CD4-positive, CD25-positive, alpha-beta regulatory T cell (primary cell): ENCODE measurements at regions not wholly inside any gene's neighbourhood (a gene's known extent, or its start where the extent isn't known, plus 50 kb on each side); places are given as distances from the start of the nearest gene placed in this dataset.
"Not testable (repeated sequence)": the region's sequence is repeated elsewhere in the genome, so short reads cannot be mapped to it uniquely, and the experiment has no call there.

Source experiments
- ATAC-seq, 2 donors: fragments of 150-1000 bp; cut with Tn5 transposase; one replicate each; pipeline ENCODE4 v1.10.0; 2021; ENCODE audit warnings: low read depth in 2 of 2, moderate number of reproducible peaks in 2 of 2, moderate library complexity in 1 of 2
- DNase-seq, 3 donors: peaks; one replicate each; pipeline versions ENCODE4 v3.0.0 to v3.0.0-alpha.2; 2012 to 2022; ENCODE audit warnings: mixed read lengths in 1 of 3
- H3K27ac ChIP-seq: one replicate; pipeline ENCODE4 v1.7.0; 2013; ENCODE audit warnings: mild to moderate bottlenecking, low read length; ENCODE audit not compliant: insufficient read depth, poor library complexity, severe bottlenecking
- H3K27me3 ChIP-seq: one replicate; pipeline ENCODE4 v1.7.0; 2013; ENCODE audit warnings: low read length; ENCODE audit not compliant: control insufficient read depth, insufficient read depth
- H3K36me3 ChIP-seq: one replicate; pipeline ENCODE4 v1.7.0; 2013; ENCODE audit warnings: mild to moderate bottlenecking, low read length, moderate library complexity; ENCODE audit not compliant: control insufficient read depth, insufficient read depth
- H3K4me1 ChIP-seq: 2 replicates; pipeline ENCODE4 v1.7.0; 2013; ENCODE audit warnings: mild to moderate bottlenecking, low read length; ENCODE audit not compliant: insufficient read depth, control insufficient read depth, poor library complexity, severe bottlenecking
- H3K4me3 ChIP-seq: one replicate; pipeline ENCODE4 v1.7.0; 2013; ENCODE audit warnings: low read depth, mild to moderate bottlenecking, low read length, moderate library complexity
- H3K9me3 ChIP-seq, 2 experiments: 1 replicate in 1 of 2; 2 replicates in 1 of 2; pipeline ENCODE4 v1.7.0; 2013; ENCODE audit warnings: low read length in 2 of 2, mild to moderate bottlenecking in 1 of 2, moderate library complexity in 1 of 2; ENCODE audit not compliant: control insufficient read depth in 2 of 2
- H3K27ac Mint-ChIP-seq, 3 donors: one replicate each; pipeline ENCODE4 v1.8.0; 2020 to 2022; ENCODE audit warnings: mild to moderate bottlenecking in 3 of 3, mixed read lengths in 3 of 3, moderate library complexity in 2 of 3
- H3K27me3 Mint-ChIP-seq: one replicate; pipeline ENCODE4 v1.8.0; 2022; ENCODE audit warnings: mild to moderate bottlenecking, mixed read lengths
- H3K36me3 Mint-ChIP-seq: one replicate; pipeline ENCODE4 v1.8.0; 2020; ENCODE audit warnings: mixed read lengths
- H3K4me1 Mint-ChIP-seq, 4 donors: one replicate each; pipeline ENCODE4 v1.8.0; 2020 to 2022; ENCODE audit warnings: mixed read lengths in 4 of 4, mild to moderate bottlenecking in 1 of 4
- H3K4me3 Mint-ChIP-seq, 4 donors: one replicate each; pipeline ENCODE4 v1.8.0; 2020 to 2022; ENCODE audit warnings: mild to moderate bottlenecking in 4 of 4, mixed read lengths in 4 of 4, moderate library complexity in 3 of 4
- H3K9me3 Mint-ChIP-seq, 7 donors: one replicate each; pipeline ENCODE4 v1.8.0; 2020 to 2022; ENCODE audit warnings: mixed read lengths in 7 of 7, mild to moderate bottlenecking in 3 of 7, moderate library complexity in 2 of 7

DNA sequence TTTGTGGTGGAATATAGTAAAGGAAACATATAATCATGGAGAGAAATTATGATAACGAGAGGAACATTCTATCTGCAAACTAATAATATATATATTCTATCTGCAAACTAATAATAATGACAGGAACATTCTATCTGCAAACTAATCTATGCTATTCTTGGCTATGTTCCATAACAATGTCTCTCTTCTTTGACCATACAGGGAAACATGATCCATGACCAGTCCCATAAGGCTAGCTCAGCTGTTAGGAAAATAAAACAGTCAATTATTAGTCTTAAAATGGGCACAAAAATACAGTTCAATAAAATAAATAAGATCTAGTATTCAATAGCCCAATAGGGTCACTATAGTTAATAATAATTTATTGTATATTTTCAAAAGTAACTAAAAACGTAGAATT is 707.8 kb upstream of the PCDH20 start:
- H3K4me3 Mint-ChIP-seq, result no peak overlapping the region
- H3K27me3 ChIP-seq, result no peaks in the 10 kb centered on the region
- peaks cover 0 to 4% (median 0%) of the 10 kb centered on the region in 4 donors for H3K4me1 Mint-ChIP-seq
- no peaks in the 10 kb centered on the region for H3K4me1 ChIP-seq
- ATAC-seq (no peak), DNase-seq (no peak)
- no peaks in the 10 kb centered on the region for H3K27me3 Mint-ChIP-seq
- no peaks in the 10 kb centered on the region for H3K36me3 ChIP-seq
- peaks cover 0 to 3% (median 1%) of the 10 kb centered on the region in 7 donors for H3K9me3 Mint-ChIP-seq
- H3K4me3 ChIP-seq, result no peak overlapping the region
- no peaks in the 10 kb centered on the region for H3K9me3 ChIP-seq
- no peak overlapping the region for H3K27ac Mint-ChIP-seq
- H3K27ac ChIP-seq, result no peak overlapping the region
- H3K36me3 Mint-ChIP-seq, result no peaks in the 10 kb centered on the region

DNA sequence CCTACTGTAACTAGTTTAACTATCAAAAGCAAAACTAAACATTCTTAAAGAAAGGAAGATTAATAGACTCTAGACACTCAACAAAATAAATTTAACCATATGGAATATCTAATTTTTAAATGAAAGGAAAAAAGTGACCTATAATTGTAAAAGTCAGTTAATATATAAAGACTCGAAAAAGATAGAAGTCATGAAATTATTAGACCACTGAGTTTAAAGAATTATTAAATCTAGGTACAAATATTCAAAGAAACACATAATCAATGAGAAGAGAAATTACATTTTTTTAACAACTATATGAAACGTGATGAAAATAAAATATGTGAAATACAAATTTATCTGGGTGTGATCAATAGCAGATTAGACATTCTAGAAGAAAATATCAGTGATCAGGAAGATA is 706.8 kb upstream of the PCDH20 start:
- ATAC-seq, result no peak
- no peak for DNase-seq
- Histone ChIP-seq H3K27ac (no peak overlapping the region), H3K4me3 (no peak overlapping the region), H3K9me3 (no peaks in the 10 kb centered on the region), H3K36me3 (no peaks in the 10 kb centered on the region), H3K4me1 (no peaks in the 10 kb centered on the region), H3K27me3 (no peaks in the 10 kb centered on the region)
- Mint-ChIP-seq H3K27ac (no peak overlapping the region), H3K36me3 (no peaks in the 10 kb centered on the region), H3K4me1 (peaks cover 0 to 4% (median 0%) of the 10 kb centered on the region in 4 donors), H3K9me3 (peaks cover 0 to 3% (median 0%) of the 10 kb centered on the region in 7 donors), H3K4me3 (peak overlapping the region in 1 of 4 donors; percentile 52), H3K27me3 (no peaks in the 10 kb centered on the region)

DNA sequence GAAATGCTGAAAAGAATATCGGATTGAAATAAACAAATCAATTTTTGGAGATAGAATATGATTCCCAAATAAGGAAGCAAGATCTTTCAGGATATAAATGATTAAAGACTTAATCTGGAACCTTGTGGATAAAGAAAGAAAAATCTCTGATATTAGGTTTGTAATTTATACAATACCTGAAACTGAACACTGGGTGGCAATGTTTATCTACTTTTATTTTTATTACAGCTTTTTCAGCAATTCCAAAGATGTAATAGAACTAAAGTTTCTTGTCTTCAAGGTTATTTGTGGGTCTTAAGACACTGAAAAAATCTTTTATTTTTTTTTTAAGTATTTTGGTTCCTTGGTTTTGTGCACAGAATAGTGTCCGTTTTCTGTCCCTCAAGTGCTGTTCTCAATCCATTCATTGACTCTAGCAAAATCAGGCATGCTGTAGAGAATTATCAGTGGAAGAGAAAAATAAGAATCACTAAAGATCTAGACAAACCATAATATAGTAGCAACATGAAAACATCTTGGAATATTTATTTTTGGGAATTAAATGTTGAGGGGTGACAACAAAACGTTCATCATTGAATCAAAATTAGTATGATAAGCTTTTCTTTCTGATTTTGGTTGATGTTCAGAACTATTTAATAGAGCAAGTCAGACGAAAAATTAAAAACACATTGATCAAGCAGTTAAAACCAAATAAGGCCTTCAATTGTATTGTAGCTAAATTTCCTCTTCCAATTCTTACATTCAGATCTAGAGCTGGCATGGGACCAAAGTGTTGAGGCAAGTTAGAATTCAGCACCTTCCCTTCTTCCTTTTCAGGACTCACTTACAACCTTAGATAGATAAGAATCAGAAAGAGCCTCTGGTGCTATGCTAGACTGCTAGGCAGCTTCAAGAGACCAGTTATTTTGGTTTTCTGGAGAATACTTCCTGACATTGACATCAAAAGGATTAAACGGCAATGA is 704.4 kb upstream of the PCDH20 start:
- Histone ChIP-seq H3K27me3 (no peaks in the 10 kb centered on the region), H3K9me3 (no peaks in the 10 kb centered on the region), H3K4me3 (no peak overlapping the region), H3K36me3 (no peaks in the 10 kb centered on the region), H3K4me1 (no peaks in the 10 kb centered on the region), H3K27ac (no peak overlapping the region)
- ATAC-seq, result no peak
- Mint-ChIP-seq H3K27me3 (no peaks in the 10 kb centered on the region), H3K36me3 (no peaks in the 10 kb centered on the region), H3K9me3 (peaks cover 0 to 6% (median 2%) of the 10 kb centered on the region in 7 donors), H3K27ac (no peak overlapping the region), H3K4me1 (peaks cover 0 to 4% (median 0%) of the 10 kb centered on the region in 4 donors), H3K4me3 (no peak overlapping the region)
- DNase-seq, result no peak

DNA sequence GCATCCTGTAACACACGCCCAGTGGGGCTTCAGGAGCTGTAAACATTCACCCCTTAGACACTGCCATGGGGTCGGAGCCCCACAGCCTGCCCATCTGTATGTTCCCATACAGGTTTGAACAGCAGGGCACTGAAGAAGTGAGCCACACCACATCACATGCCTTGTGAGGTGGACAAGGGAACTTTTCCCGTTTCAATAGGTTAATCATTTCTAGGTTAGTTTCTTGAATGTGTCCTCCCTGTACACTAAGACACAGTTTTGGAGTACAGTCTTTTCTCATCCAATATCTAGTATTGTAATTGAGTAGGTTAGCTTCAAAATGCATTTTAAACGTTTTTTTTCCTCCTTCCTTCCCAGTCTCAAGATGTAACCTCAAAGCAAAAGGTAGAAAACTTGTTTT is 700.2 kb upstream of the PCDH20 start:
- H3K36me3 ChIP-seq, result no peaks in the 10 kb centered on the region
- H3K27me3 Mint-ChIP-seq, result no peaks in the 10 kb centered on the region
- ATAC-seq, result no peak
- H3K4me3 ChIP-seq, result no peak overlapping the region
- no peak overlapping the region for H3K27ac ChIP-seq
- no peaks in the 10 kb centered on the region for H3K36me3 Mint-ChIP-seq
- H3K4me1 Mint-ChIP-seq, result no peaks in the 10 kb centered on the region
- H3K9me3 ChIP-seq, result no peaks in the 10 kb centered on the region
- no peak overlapping the region for H3K4me3 Mint-ChIP-seq
- no peaks in the 10 kb centered on the region for H3K4me1 ChIP-seq
- H3K27ac Mint-ChIP-seq, result no peak overlapping the region
- no peak for DNase-seq
- no peaks in the 10 kb centered on the region for H3K27me3 ChIP-seq
- peaks cover 0 to 5% (median 0%) of the 10 kb centered on the region in 7 donors for H3K9me3 Mint-ChIP-seq

DNA sequence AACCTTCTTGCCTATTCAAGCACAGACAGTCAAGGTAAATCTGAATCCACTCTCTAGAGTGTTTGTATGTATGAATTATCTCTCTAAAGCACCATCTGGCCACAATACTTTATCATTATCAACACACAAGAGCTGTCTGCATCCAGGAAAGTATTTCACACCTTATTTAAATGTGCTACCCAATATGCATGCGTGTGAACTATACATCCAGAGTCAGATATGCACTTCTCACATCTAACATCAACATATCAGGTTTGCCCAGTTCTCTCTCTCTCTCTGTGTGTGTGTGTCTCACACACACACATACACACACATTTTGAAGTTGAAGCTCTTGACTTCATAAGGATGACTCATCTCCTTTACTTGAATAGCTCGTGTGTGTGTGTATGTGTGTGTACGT is 697.5 kb upstream of the PCDH20 start:
- Mint-ChIP-seq H3K4me1 (no peaks in the 10 kb centered on the region), H3K9me3 (peaks cover 0 to 10% (median 2%) of the 10 kb centered on the region in 7 donors), H3K27me3 (no peaks in the 10 kb centered on the region), H3K4me3 (no peak overlapping the region), H3K27ac (no peak overlapping the region), H3K36me3 (no peaks in the 10 kb centered on the region)
- no peaks in the 10 kb centered on the region for H3K36me3 ChIP-seq
- H3K4me1 ChIP-seq, result no peaks in the 10 kb centered on the region
- H3K27me3 ChIP-seq, result no peaks in the 10 kb centered on the region
- ATAC-seq (no peak), DNase-seq (no peak)
- H3K4me3 ChIP-seq, result no peak overlapping the region
- no peak overlapping the region for H3K27ac ChIP-seq
- H3K9me3 ChIP-seq, result no peaks in the 10 kb centered on the region

DNA sequence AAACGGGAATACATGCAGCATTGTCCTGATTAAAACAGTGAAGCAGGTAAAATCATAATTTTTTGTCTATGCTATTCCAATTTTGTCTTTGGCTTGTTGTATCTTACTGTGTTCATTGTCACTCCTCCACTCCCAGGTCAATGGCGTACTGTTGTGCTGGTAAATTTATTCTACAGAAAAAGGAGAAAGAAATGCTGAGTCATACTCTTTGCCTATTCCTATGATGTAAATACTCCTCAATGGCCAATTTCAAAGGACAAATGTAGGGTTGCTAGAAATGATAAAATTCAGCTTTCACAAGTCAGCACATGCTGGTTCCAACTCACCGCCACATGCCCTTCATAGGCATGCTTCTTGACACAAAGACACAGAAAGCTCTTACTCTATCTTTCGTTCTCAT is 694.4 kb upstream of the PCDH20 start:
- no peaks in the 10 kb centered on the region for H3K4me1 ChIP-seq
- no peaks in the 10 kb centered on the region for H3K36me3 ChIP-seq
- no peaks in the 10 kb centered on the region for H3K4me1 Mint-ChIP-seq
- H3K9me3 ChIP-seq, result no peaks in the 10 kb centered on the region
- DNase-seq (no peak), ATAC-seq (no peak)
- H3K27ac Mint-ChIP-seq, result no peak overlapping the region
- peaks cover 0 to 10% (median 2%) of the 10 kb centered on the region in 7 donors for H3K9me3 Mint-ChIP-seq
- no peaks in the 10 kb centered on the region for H3K36me3 Mint-ChIP-seq
- H3K27me3 Mint-ChIP-seq, result no peaks in the 10 kb centered on the region
- H3K4me3 Mint-ChIP-seq, result no peak overlapping the region
- no peak overlapping the region for H3K4me3 ChIP-seq
- H3K27me3 ChIP-seq, result no peaks in the 10 kb centered on the region
- no peak overlapping the region for H3K27ac ChIP-seq

DNA sequence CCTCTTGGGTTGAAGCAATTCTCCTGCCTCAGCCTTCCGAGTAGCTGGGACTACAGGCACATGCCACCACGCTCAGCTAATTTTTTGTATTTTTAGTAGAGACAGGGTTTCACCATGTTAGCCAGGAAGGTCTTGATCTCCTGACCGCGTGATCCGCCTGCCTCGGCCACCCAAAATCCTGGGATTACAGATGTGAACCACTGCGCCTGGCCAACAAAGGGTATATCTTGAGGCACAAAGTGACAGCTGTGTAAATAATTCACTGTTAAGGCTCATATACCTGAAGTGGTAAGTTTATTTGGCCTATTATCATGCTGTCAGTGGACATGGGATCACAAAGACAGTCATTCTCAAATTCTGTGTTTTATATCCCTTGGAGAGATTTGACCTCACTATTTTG is 688.5 kb upstream of the PCDH20 start:
- H3K27me3 ChIP-seq, H3K4me1 ChIP-seq, H3K4me3 Mint-ChIP-seq, H3K27me3 Mint-ChIP-seq, H3K9me3 ChIP-seq, H3K4me1 Mint-ChIP-seq, H3K4me3 ChIP-seq, H3K27ac Mint-ChIP-seq, H3K27ac ChIP-seq, H3K36me3 Mint-ChIP-seq, DNase-seq, H3K36me3 ChIP-seq, ATAC-seq: not testable (repeated sequence)
- H3K9me3 Mint-ChIP-seq, result peaks cover 3 to 18% (median 8%) of the 10 kb centered on the region in 7 donors

DNA sequence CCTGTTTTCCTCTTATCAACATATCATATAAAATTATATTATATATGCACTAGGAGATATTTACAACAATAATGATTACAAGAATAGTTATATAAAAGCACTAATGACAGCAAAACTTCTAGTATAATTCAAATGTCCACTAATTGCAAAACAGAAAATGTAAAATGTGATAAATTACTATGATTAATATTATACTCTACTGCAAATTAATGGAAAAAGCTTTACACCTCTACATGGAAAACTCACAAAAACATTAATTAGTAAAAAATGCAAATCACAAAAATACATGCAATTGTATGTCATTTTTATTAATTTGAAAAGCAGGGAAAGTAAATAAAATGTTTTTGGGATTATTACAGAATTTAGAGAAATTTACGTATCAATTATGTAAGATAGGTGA is 681.0 kb upstream of the PCDH20 start:
- H3K27me3 Mint-ChIP-seq, result no peaks in the 10 kb centered on the region
- Histone ChIP-seq H3K9me3 (peaks cover 0 to 3% of the 10 kb centered on the region in 2 experiments), H3K36me3 (no peaks in the 10 kb centered on the region), H3K4me3 (no peak overlapping the region), H3K4me1 (no peaks in the 10 kb centered on the region), H3K27me3 (no peaks in the 10 kb centered on the region), H3K27ac (no peak overlapping the region)
- no peak overlapping the region for H3K27ac Mint-ChIP-seq
- DNase-seq (no peak), ATAC-seq (no peak)
- H3K9me3 Mint-ChIP-seq, result peaks cover 2 to 19% (median 6%) of the 10 kb centered on the region in 7 donors
- H3K4me3 Mint-ChIP-seq, result no peak overlapping the region
- no peaks in the 10 kb centered on the region for H3K36me3 Mint-ChIP-seq
- no peaks in the 10 kb centered on the region for H3K4me1 Mint-ChIP-seq
